ENCODE measurements at regions not wholly inside any gene's neighbourhood (a gene's known extent, or its start where the extent isn't known, plus 50 kb on each side); places are given as distances from the start of the nearest gene placed in this dataset.
"Not testable (repeated sequence)": the region's sequence is repeated elsewhere in the genome, so short reads cannot be mapped to it uniquely, and the experiment has no call there.

DNA sequence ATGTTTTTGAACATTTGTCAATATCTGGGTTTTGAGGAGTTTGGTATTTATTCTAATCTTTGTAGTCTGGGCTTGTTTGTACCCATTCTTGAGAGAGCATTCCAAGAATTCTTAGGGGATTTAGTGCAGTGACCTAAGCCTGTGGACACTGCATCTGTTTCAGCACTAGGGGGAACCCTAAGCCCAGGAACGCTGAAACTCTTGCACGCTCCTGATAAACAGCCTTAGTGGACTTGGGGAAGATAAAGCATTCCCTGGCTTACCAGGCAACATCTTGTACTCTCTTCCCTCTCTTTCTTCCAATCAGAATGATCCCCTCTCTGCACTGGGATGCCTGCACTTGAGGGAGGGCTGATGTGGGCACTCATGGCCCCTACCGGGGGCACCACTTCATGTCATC, 654.9 kb upstream of the HTR2C start:
- DNase-seq (ENCODE audit: low read depth) = peak; percentile 53

DNA sequence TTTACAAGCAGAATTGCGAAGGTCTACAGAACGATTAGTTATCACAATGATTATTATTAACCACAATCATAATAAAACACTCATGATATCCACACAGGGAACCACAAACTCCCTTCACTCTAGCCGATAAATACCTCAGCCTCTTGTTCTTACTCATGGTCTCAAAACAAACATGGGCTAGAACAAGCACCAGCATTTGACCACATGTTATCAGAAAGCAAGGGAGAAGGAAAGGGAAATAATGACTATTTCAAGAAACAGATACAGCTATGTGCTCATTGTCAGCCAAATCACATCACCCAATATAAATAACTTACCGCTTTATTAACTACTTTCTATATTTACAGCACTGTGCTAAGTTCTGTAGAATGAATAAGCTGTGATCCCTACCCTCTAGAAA, 663.2 kb upstream of the HTR2C start:
- peak; percentile 3 for DNase-seq (ENCODE audit: low read depth)

DNA sequence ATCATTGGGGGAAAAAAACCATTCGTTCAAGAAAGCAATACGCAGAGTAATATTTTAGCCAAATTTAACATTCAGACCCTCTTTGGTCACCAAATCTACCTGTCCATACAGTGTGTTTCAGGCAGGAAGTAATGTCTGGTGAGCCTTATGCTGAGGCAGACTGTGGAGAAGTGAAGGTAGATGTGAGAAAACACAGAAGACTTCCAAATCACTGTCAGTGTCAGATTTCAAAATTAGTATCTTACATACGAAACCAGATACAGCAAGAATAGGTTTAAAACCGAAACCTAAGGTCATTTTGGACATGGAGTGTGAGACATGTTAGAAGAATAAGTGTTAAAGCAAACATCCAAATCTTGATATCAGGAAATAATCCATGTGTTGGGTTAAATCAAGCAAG, 664.5 kb upstream of the HTR2C start:
- no peak for DNase-seq (ENCODE audit: low read depth)

DNA sequence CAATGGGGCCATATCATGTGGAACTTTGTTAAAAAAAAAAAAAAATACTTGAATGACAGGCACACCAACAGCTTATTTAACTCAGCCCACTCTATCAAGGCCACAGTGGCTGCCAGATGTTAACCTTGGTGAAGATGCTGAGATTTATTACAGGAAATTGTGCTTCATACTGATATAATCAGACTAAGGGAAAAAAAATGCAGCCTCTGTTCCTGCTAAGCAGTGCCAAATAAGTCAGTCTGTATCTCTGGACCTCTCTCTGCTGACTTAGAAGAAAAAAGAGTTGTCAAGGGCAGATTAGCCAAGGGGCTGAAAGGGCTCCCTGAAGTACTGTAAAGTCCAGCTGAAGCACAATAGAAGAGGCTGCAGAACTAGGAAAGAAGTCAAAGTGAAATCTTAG, 677.7 kb upstream of the HTR2C start:
- DNase-seq (ENCODE audit: low read depth) = peak; percentile 24

DNA sequence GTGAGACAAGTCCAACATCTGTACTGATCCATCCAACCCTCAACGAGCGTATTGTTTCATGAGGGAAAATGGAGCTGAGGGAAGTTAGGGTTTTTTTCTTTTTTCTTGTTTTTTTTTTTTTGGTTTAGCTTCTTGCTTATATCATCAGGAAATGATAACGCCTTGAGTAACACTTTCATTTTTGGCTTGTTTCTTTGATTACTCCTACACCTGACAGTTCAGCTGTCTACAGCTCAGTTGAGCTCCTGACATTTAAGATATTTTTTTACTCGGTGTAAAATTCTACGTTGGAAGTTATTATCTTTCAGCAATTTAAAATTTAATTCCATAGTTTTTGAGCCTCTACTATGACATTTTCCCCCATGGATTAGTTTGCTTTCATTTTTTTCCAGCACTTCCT, 691.0 kb upstream of the HTR2C start:
- no peak for DNase-seq (ENCODE audit: low read depth)

DNA sequence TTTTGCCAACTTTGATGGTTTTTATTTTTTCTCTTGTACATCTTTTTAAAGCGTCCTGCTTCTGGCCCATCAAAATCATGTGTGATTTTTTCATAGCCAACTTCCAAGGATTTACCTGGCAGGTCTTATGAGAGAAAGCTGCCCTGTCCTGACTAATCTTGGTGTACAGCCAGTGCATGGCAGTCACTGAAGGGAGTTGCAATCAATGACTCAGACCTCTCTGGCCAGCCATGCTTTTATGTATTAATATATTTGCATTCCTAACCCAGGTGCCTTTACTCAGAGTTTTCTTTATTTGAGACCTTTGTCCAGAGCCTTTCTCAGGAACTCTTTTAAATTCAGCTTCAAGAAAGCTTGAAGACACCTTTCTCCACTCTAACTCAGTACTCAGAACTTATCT, 691.5 kb upstream of the HTR2C start:
- DNase-seq (ENCODE audit: low read depth) = peak; percentile 27

DNA sequence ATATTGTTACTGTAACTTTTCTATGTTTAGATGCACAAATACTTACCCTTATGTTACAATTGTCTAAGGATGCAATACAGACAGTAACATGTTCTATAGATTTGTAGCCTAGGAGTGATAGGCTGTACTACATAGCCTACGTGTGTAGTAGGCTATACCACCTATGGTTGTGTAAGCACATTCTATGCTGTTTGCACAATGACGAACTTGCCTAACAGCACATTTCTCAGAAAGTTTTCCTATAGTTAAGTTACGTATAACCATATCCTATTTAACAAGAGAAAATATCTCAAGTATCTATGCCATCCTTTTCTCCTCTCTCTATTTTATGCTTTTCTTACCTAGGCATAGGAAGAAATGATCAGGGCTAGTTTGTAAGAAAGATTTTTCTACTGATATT, 710.8 kb upstream of the HTR2C start:
- no peak for DNase-seq (ENCODE audit: low read depth)

DNA sequence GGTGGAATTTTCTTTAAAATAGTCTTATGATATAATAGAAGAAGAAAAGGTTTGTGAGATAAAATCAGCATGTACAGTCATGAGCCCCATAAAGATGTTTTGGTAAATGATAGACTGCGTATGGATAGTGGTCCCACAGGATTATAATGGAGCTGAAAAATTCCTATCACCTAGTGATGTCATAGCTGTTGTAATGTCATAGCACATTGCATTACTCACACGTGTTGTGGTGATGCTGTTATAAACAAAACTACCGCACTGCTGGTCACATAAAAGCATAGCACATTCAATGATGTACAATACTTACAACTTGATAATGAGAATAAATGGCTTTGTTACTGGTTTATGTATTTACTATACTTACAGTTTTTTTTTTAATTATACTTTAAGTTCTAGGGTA, 715.2 kb upstream of the HTR2C start:
- peak; percentile 34 for DNase-seq (ENCODE audit: low read depth)

DNA sequence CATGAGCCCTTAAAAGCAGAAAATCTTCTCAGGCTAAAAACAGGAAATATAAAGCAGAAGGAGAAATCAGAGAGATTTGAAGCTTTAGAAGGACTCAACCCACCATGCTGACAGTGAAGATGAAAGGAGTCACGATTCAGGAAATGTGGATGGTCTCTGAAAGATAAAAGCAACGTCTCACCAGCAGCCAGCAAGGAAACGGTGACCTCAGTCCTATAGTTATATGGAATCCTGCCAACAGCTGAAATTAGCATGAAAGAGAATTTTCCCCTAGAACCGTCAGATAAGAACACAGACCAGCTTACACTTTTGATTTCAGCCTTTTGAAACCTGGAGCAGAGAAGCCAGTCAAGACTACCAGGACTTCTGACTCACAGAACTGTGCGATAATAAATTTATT, 715.7 kb upstream of the HTR2C start:
- DNase-seq (ENCODE audit: low read depth) = peak; percentile 12

DNA sequence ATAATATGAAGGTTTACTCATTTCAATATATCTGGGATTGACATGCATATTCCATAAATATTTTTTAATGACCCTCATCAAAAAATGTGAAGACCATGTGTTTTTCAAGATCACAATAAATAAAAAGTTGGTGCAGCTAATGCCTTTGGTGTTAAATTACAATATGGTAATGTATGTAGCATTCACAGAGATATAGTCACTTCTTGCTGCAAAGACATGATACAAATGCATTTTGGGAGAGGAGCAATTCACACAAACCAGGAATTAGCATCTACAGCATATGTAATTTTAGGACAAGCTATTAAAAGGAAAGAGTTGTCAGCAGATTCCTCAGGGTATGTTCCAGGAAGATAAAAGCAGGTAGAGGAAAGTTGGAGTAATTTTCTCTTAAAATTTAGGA, 734.5 kb upstream of the HTR2C start:
- no peak for DNase-seq (ENCODE audit: low read depth)

DNA sequence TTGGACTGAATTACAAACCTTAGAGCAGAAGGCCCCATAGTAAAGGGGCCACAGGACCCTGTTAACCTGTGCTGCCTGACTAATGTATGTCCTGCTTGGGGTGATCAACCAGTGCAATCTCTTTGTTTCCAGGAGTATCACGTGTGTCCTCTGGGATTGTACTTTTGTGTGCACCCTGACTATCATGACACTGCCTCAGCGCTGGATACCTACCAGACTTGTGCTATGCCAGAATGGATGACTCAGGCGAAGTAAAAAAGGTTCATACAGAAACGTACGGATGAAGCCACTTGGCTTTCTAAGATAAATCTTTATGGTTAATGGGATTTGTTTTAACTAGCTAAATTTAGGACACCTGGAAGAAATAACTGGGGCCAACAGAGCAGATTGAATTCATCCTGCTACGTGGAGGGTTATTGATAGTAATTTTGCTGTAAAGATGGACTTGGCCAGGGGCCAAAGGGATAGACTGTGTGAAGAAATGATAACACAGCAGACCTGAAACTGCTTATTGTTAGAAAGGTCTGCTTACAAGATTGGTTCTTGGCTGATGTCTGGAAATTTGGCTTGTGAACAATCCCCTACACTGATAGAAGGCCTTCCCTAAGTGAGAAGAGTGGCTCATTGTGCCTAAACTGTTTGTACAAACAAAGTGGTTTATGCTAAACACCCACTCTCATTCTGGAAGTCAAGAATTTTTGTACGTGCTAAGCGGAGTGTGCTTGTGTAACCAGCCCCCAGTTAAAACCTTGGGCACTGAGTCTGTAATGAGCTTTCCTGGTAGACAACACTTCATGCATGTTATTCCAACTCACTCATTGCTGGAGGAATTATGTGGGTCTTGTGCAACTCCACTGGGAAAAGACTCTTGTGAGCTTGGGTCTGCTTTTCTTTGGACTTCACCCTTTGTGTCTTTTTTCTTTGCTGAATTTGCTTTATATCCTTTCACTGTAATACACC, 750.5 kb upstream of the HTR2C start:
- DNase-seq (ENCODE audit: low read depth) = peak; percentile 36

DNA sequence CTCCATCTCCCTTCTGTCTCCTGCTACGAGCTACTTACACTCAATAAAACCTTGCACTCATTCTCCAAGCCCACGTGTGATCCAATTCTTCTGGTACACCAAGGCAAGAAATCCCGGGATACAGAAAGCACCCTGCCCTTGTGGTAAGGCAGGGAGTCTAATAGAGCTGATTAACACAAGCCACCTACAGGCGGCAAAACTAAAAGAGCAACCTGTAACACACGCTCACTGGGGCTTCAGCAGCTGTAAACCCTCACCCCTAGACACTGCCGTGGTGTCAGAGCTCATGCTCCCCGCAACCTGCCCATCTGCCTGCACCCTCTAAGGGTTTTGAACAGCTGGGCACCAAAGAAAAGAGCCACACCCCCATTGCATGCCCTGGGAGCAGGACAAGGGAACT, 755.4 kb upstream of the HTR2C start:
- DNase-seq (ENCODE audit: low read depth) = no peak

DNA sequence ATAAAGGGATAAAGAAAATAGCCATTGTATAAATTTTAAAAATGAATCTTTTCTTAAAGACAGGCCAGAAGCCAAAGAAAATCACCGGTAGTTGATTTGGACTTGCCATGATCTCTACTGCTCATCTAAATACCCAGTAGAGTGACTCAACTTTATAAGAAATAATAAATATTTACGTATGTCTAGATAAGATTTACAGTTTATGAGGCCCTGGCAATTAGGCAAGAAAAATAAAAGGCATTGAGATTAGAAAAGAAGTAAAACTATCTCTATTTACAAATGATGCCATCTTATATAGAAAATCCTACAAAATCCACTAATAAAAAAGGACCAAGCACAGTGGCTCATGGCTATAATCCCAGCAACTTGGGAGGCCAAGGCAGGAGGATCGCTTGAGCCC, 765.5 kb upstream of the HTR2C start:
- no peak for DNase-seq (ENCODE audit: low read depth)

DNA sequence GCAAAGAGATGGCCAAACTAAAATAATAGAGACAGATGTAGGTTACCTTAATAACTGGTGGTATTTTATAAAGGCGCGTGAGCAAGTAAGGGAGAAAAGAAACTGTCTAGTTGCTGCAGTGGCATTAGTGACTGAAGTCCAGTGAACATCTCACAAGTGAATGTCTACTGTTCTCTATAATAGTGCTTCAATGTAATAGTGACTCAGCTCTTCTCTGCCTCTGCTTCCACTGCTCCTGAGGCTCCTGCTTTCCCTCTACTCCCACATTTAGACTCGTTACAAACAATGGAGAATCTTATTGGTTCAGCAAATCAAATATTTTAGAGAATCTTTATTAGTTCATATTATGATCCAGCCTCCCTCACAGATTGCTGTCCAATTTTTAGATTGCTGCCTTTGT, 779.1 kb upstream of the HTR2C start:
- no peak for DNase-seq (ENCODE audit: low read depth)

DNA sequence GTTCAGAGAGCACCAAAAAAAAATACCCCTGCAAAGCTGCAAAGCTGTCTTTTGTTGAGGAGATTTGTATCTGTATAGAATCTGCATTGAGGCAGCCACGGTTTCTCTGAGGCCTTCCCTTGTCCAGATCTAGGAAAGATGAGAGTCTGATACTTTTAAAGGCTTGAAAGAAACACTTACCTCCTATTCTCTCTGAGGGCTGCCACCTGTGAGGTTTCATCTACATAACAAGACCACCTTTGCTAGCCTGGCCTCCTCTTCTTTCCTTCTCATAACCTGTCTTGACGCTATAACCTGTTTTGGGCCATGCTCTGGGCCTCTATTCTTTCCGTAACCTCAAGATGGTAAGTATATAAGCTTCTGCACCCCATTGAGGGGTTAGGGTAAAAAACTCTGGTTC, 779.6 kb upstream of the HTR2C start:
- no peak for DNase-seq (ENCODE audit: low read depth)

DNA sequence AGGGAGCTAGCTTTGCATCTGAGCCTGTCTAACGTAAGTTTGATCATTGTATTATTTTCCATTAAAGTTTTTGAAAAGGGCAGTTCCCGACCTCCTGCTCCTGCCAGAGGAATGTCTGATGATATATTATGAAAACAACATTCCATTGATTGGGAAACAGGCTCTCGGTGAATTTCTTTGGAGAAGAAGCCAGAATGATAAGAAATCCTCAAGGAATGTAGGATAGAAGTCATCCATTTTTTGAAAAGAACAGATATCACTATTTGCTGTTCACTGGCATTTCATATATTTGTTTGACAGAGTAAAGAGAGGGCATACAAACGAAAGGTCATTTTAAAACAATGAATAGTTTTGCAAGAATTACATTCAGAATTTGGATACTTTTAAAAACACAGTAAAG, 781.0 kb upstream of the HTR2C start:
- DNase-seq (ENCODE audit: low read depth) = no peak

DNA sequence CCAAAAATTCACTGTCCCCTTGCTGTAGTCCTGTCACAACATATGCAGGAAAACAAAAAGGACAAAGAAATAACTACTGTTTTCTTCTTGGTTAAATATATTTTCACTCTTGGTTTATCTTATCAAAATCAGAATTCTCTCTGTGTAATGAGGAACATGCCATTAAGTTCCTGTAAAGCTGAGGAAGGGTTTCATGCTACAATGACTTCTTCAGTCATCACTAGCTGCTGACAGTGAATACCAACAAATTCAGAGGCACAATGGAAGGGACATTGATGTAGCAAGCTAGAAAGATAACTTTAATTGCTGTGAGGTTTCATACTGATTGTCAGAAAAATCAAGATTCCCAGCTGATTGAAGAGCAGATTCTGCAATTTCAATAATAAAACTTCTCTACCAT, 782.9 kb upstream of the HTR2C start:
- DNase-seq (ENCODE audit: low read depth) = no peak

DNA sequence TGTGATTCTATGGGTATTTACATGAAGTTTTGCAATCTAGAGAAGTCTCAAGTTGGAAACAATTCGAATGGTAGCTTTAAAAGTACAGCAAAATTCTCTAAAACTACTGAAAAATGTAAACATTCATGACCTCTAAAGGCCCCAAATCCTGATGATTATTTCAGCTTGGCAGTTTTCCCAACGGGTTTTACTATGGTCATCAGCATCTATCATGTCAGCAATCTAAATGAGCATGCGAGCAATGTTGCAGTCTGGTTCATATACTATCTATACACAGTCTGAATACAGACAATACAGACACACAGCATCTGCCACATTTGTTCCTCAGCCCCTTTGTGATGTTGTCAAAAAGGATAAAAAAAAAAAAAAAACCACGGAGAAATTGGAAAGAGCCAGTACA, 790.3 kb upstream of the HTR2C start:
- peak; percentile 17 for DNase-seq (ENCODE audit: low read depth)

DNA sequence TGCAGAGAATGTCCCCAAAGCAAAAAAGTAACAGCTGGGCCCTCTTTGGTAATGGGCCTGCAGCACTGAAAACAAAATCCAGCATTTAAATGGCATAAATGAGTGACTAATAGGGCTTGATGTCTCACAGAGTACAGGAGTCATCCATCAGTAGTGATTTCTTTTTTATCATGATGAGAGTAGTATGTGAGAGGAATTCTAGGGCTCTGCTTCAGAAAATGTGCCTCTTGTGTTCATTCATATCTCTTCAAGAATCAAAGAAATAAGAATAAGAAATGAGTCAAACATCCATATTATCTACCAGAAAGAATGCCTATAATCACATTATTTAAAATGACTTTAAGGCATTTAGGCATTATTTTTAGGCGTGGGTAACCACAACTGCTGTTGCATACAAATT, 792.9 kb upstream of the HTR2C start:
- peak; percentile 18 for DNase-seq (ENCODE audit: low read depth)

DNA sequence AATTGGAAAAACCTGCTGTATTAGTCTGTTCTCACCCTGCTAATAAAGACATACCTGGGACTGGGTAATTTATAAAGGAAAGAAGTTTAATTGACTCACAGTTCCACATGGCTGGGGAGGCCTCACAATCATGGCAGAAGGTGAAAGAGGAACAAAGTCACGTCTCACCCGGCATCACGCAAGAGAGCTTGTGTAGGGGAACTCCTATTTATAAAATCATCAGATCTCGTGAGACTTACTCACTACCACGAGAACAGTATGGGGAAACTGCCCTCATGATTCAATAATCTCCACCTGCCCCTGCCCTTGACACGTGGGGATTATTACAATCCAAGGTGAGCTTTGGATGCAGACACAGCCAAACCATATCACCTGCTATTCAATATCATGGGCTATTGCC, 799.1 kb upstream of the HTR2C start:
- not testable (repeated sequence) for DNase-seq (ENCODE audit: low read depth)

DNA sequence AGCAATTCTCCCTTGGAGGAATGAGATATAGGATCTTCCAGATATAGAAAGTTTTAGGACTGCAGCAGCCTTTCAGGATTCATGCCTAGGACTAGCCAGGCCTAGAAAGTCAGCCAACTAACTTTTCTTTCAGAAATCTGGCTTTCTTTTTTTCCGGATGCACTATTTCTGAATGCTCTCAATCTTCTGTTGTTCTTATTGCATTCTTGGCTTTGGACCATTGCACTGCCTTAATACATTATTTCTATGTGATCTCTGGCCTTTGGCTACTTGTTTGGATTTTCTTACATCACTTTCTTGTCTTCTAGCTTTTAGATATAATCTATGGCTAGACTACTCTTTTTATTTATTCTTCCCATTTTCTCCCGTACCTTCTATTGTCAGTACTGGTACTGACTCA, 813.1 kb upstream of the HTR2C start:
- no peak for DNase-seq (ENCODE audit: low read depth)

DNA sequence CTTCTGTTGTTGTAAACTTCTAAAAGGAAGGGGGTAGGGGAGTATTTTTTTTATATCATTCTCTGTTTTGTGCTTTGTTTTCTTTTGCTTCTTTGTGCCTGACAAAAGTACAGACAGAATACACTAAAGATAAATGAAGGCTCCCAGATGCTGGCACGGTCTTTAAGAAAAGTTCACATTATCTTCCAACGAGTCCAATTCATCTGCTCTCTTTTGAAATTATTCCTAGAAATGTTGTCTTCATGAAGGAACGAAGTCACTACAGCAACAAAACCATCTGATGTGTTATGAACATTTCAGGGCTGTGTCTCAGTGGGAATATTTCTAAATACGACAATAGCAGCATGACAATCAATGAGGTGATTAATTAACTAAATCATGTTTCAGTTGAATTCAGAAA, 813.8 kb upstream of the HTR2C start:
- DNase-seq (ENCODE audit: low read depth) = no peak

DNA sequence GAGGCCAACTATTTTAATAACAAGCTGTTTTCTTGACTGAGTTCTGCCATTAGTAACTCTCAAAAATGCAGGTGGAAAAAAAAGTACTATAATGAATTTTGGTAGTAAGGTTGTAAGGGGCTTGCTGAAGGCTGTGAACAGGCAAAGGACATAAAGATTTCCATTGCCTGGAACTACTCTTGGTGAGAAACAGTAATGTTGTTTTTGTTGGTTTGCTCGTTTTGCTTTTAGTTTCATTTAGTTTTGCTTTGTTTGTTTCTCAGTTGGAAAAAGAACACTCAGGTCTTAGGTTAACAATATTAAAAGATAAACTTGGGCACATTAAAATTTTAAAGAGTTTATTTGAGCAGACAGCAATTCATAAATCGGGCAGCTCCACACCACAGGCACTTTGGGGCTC, 824.5 kb upstream of the HTR2C start:
- DNase-seq (ENCODE audit: low read depth) = no peak
